ENCODE measurements at regions not wholly inside any gene's neighbourhood (a gene's known extent, or its start where the extent isn't known, plus 50 kb on each side); places are given as distances from the start of the nearest gene placed in this dataset.

- DNase-seq, result no peak
These were observed 153.8 kb upstream of the VASH1 start for GRCh38 chr14:76607510-76607909.

- DNase-seq, result no peak
These were observed 148.6 kb upstream of the VASH1 start for GRCh38 chr14:76612654-76613053.

- no peak for DNase-seq
These were observed 147.7 kb upstream of the VASH1 start for GRCh38 chr14:76613616-76614015.

GRCh38 chr14:76615331-76615730, 145.9 kb upstream of the VASH1 start:
- no peak for DNase-seq

GRCh38 chr14:76617440-76617839, 143.8 kb upstream of the VASH1 start:
- no peak for DNase-seq

GRCh38 chr14:76636602-76637001, 124.7 kb upstream of the VASH1 start:
- no peak for DNase-seq

GRCh38 chr14:76638841-76639240, 122.4 kb upstream of the VASH1 start:
- no peak for DNase-seq

- DNase-seq, result no peak
These were observed 121.5 kb upstream of the VASH1 start for GRCh38 chr14:76639606-76640229.

GRCh38 chr14:76640923-76641395, 120.3 kb upstream of the VASH1 start:
- DNase-seq, result no peak

GRCh38 chr14:76641541-76641940, 119.7 kb upstream of the VASH1 start:
- DNase-seq, result no peak

- DNase-seq, result no peak
These were observed 117.4 kb upstream of the VASH1 start for GRCh38 chr14:76643887-76644286.

- DNase-seq, result peak; percentile 7 to 31
These were observed 116.3 kb upstream of the VASH1 start for GRCh38 chr14:76644855-76645518.

GRCh38 chr14:76647697-76648298, 113.5 kb upstream of the VASH1 start:
- DNase-seq, result peak; percentile 53 to 54

GRCh38 chr14:76651410-76652055, 109.7 kb upstream of the VASH1 start:
- DNase-seq, result no peak

GRCh38 chr14:76653875-76654572, 107.2 kb upstream of the VASH1 start:
- no peak for DNase-seq

GRCh38 chr14:76654573-76655108, 106.6 kb upstream of the VASH1 start:
- no peak for DNase-seq

GRCh38 chr14:76655331-76655730, 105.9 kb upstream of the VASH1 start:
- DNase-seq, result no peak

GRCh38 chr14:76656592-76656991, 104.7 kb upstream of the VASH1 start:
- no peak for DNase-seq

GRCh38 chr14:76657404-76657803, 103.9 kb upstream of the VASH1 start:
- no peak for DNase-seq

GRCh38 chr14:76657846-76658245, 103.4 kb upstream of the VASH1 start:
- DNase-seq, result no peak

GRCh38 chr14:76662580-76662979, 98.7 kb upstream of the VASH1 start:
- DNase-seq, result no peak

GRCh38 chr14:76664790-76665189, 96.5 kb upstream of the VASH1 start:
- no peak for DNase-seq

- no peak for DNase-seq
These were observed 94.5 kb upstream of the VASH1 start for GRCh38 chr14:76666746-76667145.
